ENCODE measurements at regions not wholly inside any gene's neighbourhood (a gene's known extent, or its start where the extent isn't known, plus 50 kb on each side); places are given as distances from the start of the nearest gene placed in this dataset.

DNA sequence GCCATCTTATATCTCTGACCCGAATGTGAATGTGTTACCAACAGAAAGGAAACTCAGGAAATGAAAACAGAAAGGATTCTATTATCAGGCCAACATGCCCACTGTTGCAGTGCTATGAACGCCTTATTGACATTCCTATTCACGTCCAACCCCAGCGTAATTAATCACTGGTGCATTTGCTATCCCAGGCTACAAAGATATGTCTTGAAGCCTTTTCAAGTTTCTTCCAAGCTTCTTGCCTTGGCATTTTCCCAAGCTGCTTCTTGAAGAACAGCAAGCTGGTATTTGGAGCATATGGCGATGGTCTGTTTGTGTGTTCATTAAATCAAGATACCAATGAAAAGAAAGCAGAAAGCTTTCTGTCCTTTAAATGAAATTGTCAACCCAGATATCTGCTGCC, 579.2 kb upstream of the ZNF462 start:
- POLR2A ChIA-PET (ENCODE audit: partially characterized antibody) = no interaction called here
- H3K79me1 ChIP-seq (ENCODE audit: low read depth, low read length) = no peaks in the 10 kb centered on the region
- H3K14ac ChIP-seq (ENCODE audit: insufficient read length) = no peak overlapping the region
- no peak overlapping the region for H2BK5ac ChIP-seq (ENCODE audit: low read depth, low read length)
- no peaks in the 10 kb centered on the region for H4K20me1 ChIP-seq (replicated peaks in 1 of 2; ENCODE audit: control insufficient read depth in 1 of 2, insufficient read depth in 2 of 2, low read length in 2 of 2)
- 86% methylated on average over 5 of the region's 5 CpGs; no CpG with 5 or more reads in 1 of the 2 experiments for WGBS, 2 experiments (ENCODE audit: extremely low coverage in 1 of 2, insufficient coverage in 1 of 2, insufficient read length in 1 of 2, insufficient replicate concordance in 2 of 2, low coverage in 1 of 2, low lambda C conversion rate in 2 of 2, missing lambda C conversion rate in 1 of 2)
- no peak overlapping the region for H3K18ac ChIP-seq (ENCODE audit: extremely low read depth, low read length)
- no peak overlapping the region for H4K8ac ChIP-seq (ENCODE audit: extremely low read depth, insufficient read depth, low read length)
- H2BK12ac ChIP-seq (ENCODE audit: low read depth, low read length) = no peak overlapping the region
- no peak overlapping the region for H3K27ac ChIP-seq (ENCODE audit: low read depth, low read length)
- H3K27me3 ChIP-seq (replicated peaks in 1 of 4; ENCODE audit: control insufficient read depth in 3 of 4, extremely low read depth in 1 of 4, insufficient read depth in 3 of 4, low read length in 3 of 4) = no peaks in the 10 kb centered on the region
- H3K23me2 ChIP-seq (ENCODE audit: low read depth, low read length) = no peaks in the 10 kb centered on the region
- H3K4me2 ChIP-seq (ENCODE audit: insufficient read depth in 1 of 2, low read depth in 2 of 2, low read length in 2 of 2) = no peak overlapping the region
- H2AFZ ChIP-seq (ENCODE audit: low read length) = no peak overlapping the region
- DNase-seq (ENCODE audit: low read depth in 1 of 2, low spot score in 2 of 2) (no peak), FAIRE-seq (no peak)
- no peak overlapping the region for H4K5ac ChIP-seq (ENCODE audit: insufficient read length, low read depth, low read length)
- H3K4ac ChIP-seq (replicated peaks; ENCODE audit: insufficient read length, low read depth, low read length) = no peak overlapping the region
- H3K56ac ChIP-seq (replicated peaks; ENCODE audit: insufficient read length, low read depth, low read length) = no peak overlapping the region
- H3K23ac ChIP-seq (ENCODE audit: insufficient read length) = no peak overlapping the region
- no peaks in the 10 kb centered on the region for H3K9me3 ChIP-seq (ENCODE audit: insufficient read depth in 2 of 2, low read depth in 1 of 2, low read length in 1 of 2)
- no peak overlapping the region for H2AK5ac ChIP-seq (ENCODE audit: low read depth, low read length)
- peaks cover 0 to 2% (median 0%) of the 10 kb centered on the region in 4 experiments; a peak in 2 of 7 replicates for H3K4me1 ChIP-seq (replicated peaks in 1 of 4; ENCODE audit: control insufficient read depth in 3 of 4, insufficient read depth in 4 of 4, low read length in 3 of 4)
- TF ChIP-seq NRF1 (IDR thresholded peaks at IDR 0.05; ENCODE audit: low read depth, low read length) (no peak), HDAC6 (IDR thresholded peaks at IDR 0.05; ENCODE audit: low read depth, low read length) (no peak), SP2 (IDR thresholded peaks at IDR 0.05; ENCODE audit: low read length) (no peak)
- H3K4me3 ChIP-seq (ENCODE audit: extremely low read depth in 1 of 4, insufficient read depth in 2 of 4, low read depth in 3 of 4, low read length in 4 of 4) = no peak overlapping the region
- CTCF ChIA-PET (ENCODE audit: partially characterized antibody) = interaction anchor here (0.6 to 2.1 kb wide), 24 partner anchors 8 to 888 kb away, joined by 3 to 16 read pairs (median 4); no protein-coding TSS in a partner anchor
- H3K79me2 ChIP-seq (ENCODE audit: control insufficient read depth in 1 of 2, insufficient read depth in 2 of 2, low read length in 2 of 2) = no peaks in the 10 kb centered on the region
- H2BK20ac ChIP-seq (ENCODE audit: low read length) = no peak overlapping the region
- no peak overlapping the region for H3K9ac ChIP-seq (replicated peaks in 1 of 4; ENCODE audit: extremely low read depth in 1 of 4, low read depth in 3 of 4, low read length in 3 of 4)
- H4K91ac ChIP-seq (replicated peaks; ENCODE audit: insufficient read length, low read length) = no peak overlapping the region
- no peaks in the 10 kb centered on the region for H3K36me3 ChIP-seq (ENCODE audit: control insufficient read depth in 2 of 4, insufficient read depth in 4 of 4, low read length in 3 of 4)
- no peak overlapping the region for H2BK120ac ChIP-seq (replicated peaks; ENCODE audit: low read depth, low read length)
- no peak overlapping the region for H2BK15ac ChIP-seq (ENCODE audit: low read length)

All from H1 (cell line).